Erythroblast (primary cell): ENCODE measurements at regions not wholly inside any gene's neighbourhood (a gene's known extent, or its start where the extent isn't known, plus 50 kb on each side); places are given as distances from the start of the nearest gene placed in this dataset.
"Not testable (repeated sequence)": the region's sequence is repeated elsewhere in the genome, so short reads cannot be mapped to it uniquely, and the experiment has no call there.

Experiments used
- DNase-seq, 2 experiments: peaks; one replicate each; lab custom pipeline; 2025; lab: John Stamatoyannopoulos, UW
- GATA1 ChIP-seq: IDR thresholded peaks from 2 replicates; pipeline ENCODE4 v1.6.1; 2011; ENCODE audit warnings: low read depth, mild to moderate bottlenecking, control low read depth, low read length, moderate library complexity
- POLR2A ChIP-seq: IDR thresholded peaks from 2 replicates; pipeline ENCODE4 v1.6.1; 2011; ENCODE audit warnings: mild to moderate bottlenecking, low read length

GRCh38 chrX:131441033-131441432, 102.8 kb upstream of the OR13H1 start:
- DNase-seq: no peak
- TF ChIP-seq POLR2A (no peak), GATA1 (no peak)

GRCh38 chrX:131445955-131446354, 97.9 kb upstream of the OR13H1 start:
- TF ChIP-seq POLR2A (no peak), GATA1 (no peak)
- no peak for DNase-seq

- DNase-seq: not testable (repeated sequence)
Measured at GRCh38 chrX:131461855-131462254, 82.0 kb upstream of the OR13H1 start.

GRCh38 chrX:131473809-131474208, 70.1 kb upstream of the OR13H1 start:
- not testable (repeated sequence) for DNase-seq

GRCh38 chrX:131477498-131477897, 66.4 kb upstream of the OR13H1 start:
- no peak for TF ChIP-seq GATA1
- no peak for TF ChIP-seq POLR2A
- DNase-seq: no peak
